GM18870 (cell line): ENCODE measurements at regions not wholly inside any gene's neighbourhood (a gene's known extent, or its start where the extent isn't known, plus 50 kb on each side); places are given as distances from the start of the nearest gene placed in this dataset.

ENCODE experiments used
- ATAC-seq: cut with Tn5 transposase; IDR thresholded peaks from one replicate; pipeline ENCODE4 v1.9.1; 2021; ENCODE audit warnings: moderate library complexity; ENCODE audit not compliant: unreplicated experiment

DNA sequence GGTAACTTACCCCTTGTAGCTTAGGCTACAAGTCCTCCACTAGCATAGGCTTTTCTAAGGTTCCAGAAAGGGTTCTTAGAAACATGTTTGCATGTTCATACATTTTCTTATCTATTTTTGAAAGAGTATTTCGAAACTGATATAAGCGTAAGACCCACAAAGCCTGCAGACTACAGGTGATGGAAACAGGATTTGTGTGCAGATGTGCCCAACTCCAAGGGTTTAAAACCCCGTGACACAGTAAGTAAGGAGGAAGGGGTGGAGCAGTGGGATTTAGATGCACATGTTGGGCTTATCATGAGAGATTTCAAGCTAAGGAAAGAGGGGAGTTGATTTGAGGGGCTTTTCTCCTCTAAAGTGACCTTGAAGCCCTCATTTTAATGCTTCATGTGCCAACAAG is 164.7 kb downstream of the LTN1 start:
- no peak for ATAC-seq

DNA sequence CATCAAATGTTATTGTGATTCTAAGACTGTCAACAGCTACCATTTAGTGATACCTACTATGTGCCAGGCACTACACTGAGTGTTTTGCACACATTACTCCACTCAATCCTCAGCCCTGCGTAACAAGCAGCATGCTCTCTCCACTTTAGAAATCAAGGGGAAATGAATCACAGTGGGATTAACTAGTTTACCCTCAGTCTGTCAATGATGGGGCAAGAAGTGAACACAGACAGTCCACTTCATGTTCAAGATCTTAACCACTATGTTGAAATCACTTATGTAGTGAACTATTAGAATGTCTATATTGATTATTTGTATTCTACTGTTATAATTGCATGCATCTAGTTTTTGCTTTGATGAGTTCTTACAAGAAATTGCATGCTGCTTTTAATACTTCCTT is 165.3 kb downstream of the LTN1 start:
- ATAC-seq: no peak

DNA sequence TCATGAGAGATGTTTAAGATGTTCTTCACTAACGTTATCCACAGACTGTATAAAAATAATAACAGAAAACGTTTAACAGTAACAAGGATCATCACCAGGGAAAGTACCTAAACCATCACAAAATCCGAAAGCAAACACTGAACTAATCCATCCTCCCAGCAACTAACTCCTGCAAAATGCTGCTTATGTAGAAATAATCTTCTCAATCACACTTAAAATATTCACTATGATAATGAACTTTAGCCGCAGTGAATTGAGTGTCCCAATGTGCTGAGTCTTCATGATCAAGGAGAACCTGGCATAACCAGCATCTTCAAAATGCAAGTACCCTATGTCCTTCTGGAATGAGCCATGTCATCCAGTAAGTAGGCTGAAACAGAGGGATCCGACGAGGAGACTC is 166.1 kb downstream of the LTN1 start:
- no peak for ATAC-seq

DNA sequence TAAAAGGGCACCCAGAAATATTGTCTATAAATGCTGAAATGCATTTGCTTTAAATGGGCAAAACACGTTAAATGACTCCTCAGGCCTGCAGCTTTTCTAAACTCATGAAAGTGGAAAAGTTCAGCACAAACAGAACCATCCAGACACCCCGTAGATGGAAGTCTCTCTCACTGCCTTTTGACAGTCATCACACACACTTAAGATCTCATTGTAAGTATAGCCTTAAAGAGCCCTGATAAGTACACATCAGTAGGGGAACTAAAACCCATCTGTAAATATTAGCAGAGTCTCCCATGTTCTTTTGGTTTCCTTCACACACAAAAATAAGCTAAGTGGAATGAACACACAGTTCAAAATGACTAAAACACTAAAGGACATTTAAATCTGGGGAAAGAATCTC is 166.7 kb downstream of the LTN1 start:
- no peak for ATAC-seq

DNA sequence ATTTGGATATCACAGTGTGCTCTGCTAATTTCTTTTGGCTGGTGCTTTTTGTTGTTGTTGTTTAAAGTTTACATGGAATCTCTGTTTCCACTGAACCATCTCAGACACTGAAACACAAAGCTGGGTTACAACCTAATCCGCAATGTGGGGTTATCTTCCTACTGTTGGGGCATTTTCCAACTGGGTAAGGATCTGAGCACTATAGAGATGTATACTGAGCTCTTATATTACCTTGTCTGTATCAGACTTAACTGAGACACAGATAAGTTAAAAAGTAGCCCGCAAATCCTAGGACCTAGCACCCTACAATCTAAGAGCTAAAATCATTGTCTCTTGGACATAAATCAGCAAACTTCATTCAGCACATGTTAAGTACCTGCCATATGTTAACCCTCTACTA is 169.2 kb downstream of the LTN1 start:
- no peak for ATAC-seq

GRCh38 chr21:28822486-28823335 is 170.0 kb downstream of the LTN1 start:
- no peak for ATAC-seq

- ATAC-seq: no peak
Observed at GRCh38 chr21:28822123-28822399, 170.6 kb downstream of the LTN1 start.

DNA sequence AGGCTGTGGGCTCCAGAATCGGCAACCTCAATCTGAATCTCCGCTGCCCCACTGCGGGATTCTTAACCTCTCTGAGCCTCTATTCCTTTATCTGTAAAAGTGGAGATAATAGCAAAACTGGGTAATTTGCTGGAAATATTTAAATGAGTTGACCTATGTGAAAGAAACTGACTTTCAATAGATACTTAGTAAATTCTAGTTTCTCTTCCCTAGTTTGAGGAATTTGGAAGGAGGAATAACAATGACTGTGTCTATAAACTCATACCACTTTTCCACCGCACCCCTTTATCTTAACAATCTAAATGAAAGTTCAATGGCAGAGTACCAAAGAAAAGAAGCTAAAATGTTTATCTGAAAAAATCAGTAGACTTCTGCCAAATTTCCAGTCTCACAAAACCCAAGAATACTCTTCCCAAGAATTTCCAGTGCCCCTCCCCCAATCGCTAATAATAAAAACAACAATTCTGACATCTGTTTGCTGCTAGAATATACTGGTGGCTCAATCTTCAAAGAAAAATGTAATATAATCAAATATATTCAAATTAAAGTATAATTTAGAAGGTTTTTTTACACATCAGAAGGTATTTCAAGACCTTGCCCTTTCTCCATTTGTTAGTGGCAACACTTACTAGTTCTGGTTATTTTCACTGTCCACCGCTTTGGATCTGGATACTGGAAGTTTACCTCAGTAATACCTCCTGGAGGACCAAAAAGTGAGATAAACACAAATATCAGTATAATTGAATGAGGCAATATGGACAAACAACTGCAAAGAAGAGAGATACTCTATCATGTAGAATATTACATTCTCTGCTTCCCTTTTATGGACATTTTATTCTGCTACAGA is 171.2 kb downstream of the LTN1 start:
- ATAC-seq: no peak

- no peak for ATAC-seq
Observed at GRCh38 chr21:28818663-28819278, 173.9 kb downstream of the LTN1 start.

GRCh38 chr21:28817871-28818270 is 174.8 kb downstream of the LTN1 start:
- ATAC-seq: no peak

GRCh38 chr21:28811860-28812259 is 180.8 kb downstream of the LTN1 start:
- ATAC-seq: no peak

DNA sequence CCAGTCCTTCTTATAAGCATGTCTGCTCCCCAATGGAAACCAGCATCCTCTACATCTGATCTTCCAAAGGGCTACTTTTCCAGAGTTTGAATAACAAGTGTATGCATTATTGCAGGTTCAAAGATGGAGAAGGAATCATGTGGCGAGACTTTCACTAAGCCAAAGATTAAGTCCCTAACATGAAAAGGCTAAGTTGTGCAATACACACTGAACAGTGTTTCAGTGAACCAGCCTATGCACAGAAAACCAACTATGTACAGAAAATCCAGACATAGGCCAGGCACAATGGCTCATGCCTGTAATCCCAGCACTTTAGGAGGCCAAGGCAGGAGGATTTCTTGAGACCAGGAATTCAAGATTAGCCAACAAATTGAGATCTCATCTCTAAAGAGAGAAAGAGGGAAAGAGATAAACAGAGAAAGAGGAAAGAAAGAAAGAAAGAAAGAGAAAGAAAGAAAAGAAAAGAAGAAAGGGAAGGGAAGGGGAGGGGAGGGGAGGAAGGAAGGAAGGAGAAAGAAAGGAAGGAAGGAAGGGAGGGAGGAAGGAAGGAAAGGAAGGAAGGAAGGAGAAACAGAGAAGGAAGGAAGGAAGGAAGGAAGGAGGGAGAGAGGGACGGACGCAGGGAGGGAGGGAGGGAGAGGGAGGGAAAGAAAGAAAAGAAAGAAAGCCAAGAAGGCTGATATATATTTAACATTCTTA is 181.7 kb downstream of the LTN1 start:
- no peak for ATAC-seq

- ATAC-seq: no peak
Observed at GRCh38 chr21:28805885-28806284, 186.8 kb downstream of the LTN1 start.

DNA sequence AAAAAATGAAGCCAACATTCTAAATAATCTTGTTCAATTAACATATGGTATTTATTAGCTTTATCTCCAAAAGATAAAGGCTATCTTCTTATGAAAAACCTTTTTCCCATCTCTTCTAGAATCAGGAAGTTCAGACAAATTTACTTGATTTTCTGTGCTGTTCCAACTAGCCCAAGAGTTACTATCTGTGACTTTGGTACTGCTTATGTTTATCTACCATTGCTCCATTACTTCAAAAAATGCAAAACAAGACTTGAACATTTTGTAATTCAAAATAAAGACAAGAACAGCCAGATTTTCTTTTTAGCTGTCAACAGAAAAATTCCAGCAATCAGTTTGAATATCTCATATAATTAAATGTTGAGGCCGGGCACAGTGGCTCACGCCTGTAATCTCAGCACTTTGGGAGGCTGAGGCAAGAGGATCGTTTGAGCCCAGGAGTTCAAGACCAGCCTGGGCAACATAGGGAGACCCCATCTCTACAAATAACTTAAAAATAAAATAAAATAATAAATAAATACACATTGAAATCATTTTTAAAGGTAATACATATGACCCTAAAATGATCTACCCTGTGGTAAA is 188.5 kb downstream of the LTN1 start:
- ATAC-seq: no peak

DNA sequence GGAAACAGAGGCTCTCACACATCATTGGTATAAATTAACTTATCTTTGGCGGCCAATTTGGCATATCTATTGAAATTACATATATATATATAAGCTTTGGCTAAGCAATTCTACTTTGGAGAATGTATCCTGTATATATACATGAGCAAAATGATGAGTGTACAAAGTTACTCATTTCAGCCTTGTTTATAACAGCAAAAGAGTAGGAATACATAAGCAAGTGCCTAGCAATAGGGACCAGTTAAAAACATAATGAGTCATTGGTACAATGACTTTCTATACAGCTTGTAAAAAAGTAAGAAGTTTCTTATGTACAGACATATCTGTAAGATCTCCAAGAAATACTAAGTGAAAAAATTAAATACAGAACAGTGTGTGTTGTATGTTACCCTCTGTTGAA is 190.8 kb downstream of the LTN1 start:
- ATAC-seq: no peak

GRCh38 chr21:28799926-28800325 is 192.8 kb downstream of the LTN1 start:
- no peak for ATAC-seq

DNA sequence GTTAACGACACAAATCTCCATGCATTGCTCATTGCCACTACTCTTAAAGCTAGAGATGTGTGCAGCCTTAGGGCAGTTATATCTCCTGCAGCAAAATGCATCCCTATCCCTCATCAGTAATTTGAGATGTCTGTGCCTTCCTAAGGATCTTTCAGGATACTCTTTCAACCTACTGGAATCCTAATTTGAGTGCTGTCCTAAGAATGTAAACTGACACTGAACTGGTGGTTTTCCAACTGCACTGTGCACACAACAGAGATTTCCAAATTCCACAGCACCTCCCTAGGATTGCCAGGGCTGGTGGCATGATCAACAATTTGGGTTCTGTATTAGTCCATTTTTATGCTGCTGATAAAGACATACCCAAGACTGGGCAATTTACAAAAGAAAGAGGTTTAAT is 193.9 kb downstream of the LTN1 start:
- ATAC-seq: no peak

- no peak for ATAC-seq
Observed at GRCh38 chr21:28795251-28795650, 197.4 kb downstream of the LTN1 start.

GRCh38 chr21:28794371-28794851 is 198.3 kb downstream of the LTN1 start:
- no peak for ATAC-seq

DNA sequence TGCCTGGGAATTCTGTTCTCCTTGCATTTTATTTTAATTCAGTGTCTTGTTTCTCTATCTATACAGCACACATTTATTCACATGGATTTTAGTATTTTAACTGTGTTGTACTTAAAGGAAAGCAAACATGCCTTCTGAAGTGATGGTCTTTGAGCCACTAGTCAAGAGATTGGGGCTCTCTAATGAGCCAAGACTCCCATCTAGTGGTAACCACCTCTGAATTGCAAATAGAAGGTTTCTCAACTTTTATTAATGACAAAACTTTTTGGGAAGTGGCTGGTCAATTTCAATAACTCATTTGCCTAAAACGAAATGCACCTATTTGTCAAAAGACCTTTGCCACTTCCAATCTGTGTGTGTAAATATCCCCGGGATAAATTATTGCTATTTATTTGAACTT is 199.6 kb downstream of the LTN1 start:
- ATAC-seq: no peak
